ENCODE measurements at regions not wholly inside any gene's neighbourhood (a gene's known extent, or its start where the extent isn't known, plus 50 kb on each side); places are given as distances from the start of the nearest gene placed in this dataset.

DNA sequence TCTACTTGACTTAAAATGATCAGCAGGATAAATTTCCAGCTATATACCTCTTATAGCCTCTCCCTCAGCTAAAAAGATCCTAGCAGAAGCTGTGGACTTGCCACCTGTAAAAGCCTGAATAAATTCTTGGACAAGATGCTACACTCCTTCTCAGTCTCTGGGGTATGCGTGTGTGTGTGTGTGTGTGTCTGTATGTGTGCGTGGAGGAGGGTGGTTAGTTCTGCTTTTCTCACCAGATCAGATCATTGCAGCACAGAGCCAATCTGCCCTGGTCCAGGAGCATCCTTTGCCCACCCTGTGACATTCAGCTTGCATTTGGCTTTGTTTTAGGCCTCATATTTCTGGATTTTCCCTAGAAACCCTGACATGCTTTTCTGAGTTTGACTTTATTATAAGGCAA lies 438.3 kb downstream of the RFC3 start:
- no peak for DNase-seq

DNA sequence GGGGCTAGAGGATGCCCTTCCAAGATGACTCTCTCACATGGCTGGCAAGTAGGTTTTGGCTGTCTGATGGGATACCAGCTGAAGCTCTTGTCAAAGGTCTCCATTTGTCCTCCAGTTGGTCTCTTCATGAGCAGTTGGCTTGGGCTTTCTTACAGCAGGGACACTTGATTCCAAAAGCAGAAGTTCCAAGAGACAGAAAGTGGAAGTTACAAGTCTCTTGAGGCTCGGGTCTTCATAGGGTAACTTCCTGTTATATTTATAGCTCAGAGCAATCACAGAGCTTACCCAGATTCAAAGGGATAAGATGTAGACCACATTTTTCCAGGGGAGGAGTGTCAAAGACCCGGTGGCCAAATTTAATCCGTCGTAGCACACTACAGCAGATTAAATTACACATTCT lies 440.0 kb downstream of the RFC3 start:
- no peak for DNase-seq

DNA sequence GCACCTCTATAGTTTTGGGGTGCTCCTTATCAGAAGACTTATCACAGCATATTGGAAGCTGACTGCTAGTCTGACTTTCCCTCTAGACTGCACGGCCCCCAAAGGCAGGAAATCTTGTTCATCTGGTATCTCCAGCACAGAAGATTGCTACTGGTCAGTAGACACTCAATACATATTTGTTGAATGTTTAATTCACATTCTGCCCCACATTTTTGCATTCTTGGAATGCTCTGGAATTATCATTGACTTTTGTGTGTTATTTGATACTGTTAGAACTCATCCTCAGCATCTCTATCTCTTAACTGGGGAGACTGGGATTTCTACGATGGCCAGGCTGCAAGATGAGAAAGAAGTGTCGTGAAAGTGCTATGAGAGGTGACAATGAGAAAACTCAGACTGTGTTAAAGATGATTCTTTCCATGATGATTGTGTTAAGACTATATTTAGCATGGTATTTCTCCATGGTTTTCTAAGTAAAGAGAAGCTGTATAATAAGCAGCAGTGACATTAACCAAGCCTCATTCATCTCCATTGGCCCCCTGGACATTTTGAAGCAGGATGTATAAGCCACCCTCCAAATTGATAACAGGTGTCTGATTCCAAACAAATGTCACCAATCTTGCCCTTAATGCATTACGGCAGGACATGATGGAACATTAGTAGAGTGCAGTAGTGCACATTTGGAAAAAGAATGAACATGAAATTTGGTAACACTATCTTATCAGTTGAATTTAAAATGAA lies 440.9 kb downstream of the RFC3 start:
- no peak for DNase-seq

DNA sequence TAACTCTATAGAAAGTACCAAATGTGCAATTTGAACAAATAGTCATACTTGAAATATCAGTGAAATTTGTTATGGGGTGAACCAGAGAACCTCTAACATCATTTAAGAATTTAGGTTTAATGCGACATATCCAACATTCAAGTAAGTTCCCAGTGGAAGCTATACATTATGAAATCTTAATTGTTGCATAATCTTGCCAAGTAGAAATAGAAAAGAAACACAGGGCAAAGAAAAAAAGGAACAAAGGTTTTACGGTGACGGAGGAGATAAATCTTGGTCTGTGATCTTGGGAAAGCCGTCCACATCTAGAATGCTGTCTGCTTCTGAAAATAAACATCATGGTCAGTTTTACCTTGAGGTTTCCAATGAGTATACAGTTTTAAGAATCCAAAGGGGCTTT lies 445.7 kb downstream of the RFC3 start:
- DNase-seq: no peak

DNA sequence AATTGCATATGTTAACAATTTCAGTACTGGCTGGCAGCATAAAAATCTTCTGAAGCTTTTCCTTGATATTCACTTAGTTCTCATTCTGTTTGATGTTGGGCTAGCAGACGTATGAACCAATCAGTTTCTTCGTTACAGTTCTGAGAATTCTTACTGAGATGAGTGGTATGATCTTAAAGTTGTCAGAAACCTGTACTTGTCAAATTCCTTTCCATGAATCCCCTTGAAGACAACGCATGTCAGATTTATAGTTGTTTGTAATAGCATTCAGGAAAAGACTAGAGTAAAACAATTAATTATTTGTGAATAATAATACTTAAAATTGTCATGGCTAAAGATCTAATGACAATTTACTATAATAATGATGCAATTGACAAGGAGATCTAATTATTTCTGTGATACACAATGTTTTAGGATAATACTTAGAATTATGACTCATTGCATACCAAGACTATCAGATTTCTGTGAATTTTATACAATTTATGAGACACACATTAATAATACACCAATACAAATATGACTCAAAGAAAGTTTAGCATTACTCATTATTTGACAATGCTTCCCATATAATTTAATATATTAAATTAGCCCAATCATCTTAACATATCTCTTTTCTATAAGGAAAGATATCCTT lies 447.2 kb downstream of the RFC3 start:
- no peak for DNase-seq

DNA sequence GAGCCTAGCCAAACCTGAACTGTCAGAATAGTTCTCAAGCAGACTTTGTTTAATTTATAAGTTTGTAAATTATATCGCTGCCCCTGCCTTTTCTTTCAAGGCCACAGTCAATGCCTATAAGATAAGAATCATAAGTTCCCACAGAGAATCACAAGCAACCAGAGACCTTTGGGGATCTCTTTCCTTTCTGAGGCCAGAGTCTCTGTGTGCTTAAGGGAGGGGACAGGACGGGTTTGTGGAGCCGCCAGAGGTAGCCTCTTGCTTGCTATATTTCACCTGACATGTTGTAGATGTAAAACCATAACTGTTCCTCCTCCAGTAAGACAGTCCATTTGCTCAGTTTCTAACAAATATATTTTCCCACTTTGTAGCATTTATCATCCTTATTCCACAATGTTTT lies 458.8 kb downstream of the RFC3 start:
- no peak for DNase-seq

DNA sequence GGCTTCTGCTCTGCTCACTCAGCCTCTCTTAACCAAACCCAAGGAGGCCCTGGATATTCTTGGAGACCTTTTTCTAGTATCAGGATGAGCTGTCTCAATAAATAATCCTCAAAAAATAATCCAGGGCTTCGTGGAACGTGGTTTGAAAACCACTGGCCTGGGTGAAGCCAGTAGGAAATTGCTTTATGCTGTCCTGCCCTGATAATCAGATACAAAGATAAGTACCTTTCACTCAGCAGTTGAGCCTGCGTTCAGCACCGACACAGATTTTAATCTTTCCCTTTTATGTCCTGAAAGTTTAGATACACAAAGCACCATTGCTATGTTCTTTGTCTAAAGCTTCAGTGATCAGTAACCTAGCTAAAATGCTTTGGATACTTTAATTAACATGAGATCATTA lies 460.0 kb downstream of the RFC3 start:
- DNase-seq: no peak

DNA sequence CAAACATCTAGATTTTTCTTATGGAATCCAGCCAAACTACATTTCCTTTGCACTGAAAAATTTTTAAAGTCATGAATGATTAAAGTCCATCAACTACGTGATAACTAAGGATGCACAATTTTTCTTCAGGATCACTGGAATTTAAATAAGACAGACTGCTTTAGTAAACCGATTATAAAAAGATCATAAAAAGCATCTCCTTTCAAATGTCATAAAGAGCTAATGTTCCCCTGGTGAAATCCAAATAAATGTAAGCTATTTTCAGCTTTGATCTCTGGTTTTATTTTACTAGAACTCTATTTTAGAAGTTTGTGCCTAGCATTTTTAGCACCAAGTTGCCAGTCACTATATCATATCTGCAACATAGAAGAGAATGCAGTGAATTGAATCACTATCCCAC lies 460.8 kb downstream of the RFC3 start:
- DNase-seq: no peak

DNA sequence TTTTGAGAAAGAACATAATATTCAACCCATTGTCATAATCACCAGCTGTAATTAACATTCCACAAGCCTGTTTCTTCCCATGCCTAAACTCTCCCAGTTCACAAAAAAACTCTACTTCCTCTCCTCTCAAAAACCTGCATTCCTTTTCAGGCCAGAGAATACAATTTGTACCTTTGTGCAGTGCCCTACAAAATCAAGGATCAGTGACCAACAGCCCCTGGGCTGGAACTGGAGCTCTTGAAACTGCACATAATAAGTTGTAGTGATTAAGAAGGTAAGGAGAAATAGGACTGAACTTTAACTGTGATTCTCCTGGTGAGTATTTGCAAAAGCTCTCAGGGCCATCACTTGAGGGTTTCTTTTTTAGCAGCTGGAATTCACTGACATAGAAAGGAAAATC lies 472.7 kb downstream of the RFC3 start:
- no peak for DNase-seq

DNA sequence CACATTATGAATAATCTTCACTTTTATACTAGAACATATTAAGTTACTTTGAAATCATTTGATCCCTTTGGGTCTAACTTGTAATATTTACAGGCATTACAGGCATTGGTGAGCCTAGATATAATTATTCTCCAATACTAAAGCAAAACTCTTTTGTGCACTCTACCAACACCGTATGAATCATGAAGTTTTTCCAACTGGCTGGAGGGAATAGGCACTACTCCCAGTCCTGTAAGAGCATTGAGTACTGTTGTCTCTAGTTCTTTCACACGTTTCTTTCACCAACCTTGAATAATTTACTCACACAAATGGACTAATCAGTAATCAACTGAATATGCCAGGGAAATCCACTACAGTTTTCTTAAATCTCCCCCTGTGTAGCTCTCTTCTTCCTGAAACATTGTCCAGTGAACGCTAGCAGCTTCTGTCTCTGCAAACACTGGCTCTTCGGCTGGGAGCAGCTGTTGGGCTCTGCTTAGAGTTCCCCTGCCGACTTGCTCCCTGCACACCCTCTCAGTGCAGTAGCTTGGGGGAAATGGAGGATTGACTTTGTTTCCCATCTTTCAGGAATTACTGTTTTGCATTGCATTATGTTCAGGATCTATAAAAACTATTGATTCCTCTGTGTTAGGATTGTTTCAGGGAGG lies 476.7 kb downstream of the RFC3 start:
- DNase-seq: no peak

DNA sequence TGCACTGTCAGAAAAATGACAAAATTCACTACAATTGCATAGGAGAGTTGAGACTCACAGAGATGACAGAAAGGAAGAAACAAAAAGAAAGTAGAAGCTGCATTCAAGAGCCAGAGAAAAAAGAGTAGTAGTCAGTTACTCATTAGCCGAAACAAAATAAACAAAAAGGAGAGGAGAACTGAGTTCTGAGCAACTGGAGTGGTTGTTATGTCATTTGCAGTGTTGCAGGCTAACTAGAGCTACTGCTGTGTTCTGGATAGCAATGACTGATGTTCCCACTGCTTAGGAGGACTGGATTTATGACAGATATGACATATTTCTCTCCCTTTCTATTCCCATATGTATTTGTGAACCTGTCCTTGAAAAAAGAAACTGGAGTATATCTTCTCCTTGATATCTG lies 482.6 kb downstream of the RFC3 start:
- DNase-seq: no peak

DNA sequence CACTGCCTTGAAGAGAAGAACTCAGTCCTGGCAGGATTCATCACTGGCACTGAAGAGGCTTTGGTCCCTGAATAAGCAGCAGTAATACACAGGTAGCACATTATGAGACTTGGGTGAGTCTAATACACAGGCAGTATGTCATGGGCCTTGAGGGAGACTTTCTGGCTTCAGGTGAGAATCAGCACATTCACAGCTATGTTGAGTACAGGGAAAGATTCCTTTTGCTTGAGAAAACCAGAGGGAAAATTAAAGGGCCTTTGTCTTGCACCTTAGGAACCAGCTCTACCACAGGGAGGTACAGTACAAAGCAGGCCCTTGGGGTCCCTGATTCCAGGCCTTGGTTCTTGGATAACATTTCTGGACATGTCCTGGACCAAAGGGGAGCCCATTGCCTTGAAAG lies 484.6 kb downstream of the RFC3 start:
- no peak for DNase-seq

DNA sequence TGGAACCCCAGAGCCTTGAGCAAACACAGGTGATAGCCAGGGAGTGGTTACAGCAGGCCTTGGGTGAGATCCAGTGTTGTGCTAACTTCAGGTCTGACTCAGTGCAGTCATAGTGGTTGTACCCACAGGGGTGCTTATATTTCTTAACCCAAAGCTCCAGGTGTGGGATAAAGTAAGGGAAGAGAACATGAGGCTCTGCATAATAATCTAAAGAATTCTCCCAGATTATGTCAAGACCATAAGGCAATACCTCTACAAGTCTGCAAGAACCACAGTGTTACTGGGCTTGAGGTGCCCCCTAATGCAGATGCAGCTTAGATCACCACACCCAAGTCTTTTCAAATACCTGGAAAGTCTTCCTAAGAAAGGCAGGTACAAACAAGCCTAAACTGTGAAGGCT lies 485.4 kb downstream of the RFC3 start:
- DNase-seq: no peak

DNA sequence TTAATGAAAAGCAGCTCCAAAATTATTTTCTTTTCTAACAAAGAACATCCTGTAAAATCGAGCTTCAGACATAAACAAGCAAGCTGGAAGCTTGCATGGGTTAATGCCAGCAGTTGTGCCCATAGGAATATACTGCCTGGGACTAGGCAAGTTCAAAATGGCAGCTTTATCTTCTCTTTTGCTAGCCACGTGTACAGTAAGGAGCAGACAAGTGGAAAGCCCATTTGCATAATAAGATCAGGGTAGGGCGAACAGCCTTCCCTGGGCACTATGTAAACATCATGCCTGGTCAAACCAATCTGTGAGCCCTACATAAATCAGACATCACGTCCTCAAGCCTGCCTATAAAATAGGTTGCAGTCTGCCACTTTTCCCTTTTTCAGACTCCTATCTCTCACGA lies 489.7 kb downstream of the RFC3 start:
- peak; percentile 54 for DNase-seq

DNA sequence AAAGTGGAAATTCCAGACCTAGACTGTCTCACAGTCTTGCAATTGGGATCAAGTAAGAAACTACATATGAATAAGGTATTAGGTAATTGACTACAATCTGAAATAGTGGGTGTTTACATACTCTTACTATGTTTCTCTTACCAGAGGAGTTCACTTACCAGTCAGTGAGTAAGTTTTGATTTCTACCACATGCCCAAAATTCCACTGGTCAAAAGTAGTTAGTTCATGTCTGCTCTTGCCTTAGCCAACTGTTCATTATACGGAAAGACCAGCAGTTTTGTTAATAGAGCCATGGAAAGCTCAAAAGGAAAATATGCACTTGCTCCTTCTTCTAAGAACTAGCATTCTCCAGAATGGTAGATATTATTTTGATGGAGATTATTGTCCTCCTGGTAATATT lies 490.8 kb downstream of the RFC3 start:
- no peak for DNase-seq

DNA sequence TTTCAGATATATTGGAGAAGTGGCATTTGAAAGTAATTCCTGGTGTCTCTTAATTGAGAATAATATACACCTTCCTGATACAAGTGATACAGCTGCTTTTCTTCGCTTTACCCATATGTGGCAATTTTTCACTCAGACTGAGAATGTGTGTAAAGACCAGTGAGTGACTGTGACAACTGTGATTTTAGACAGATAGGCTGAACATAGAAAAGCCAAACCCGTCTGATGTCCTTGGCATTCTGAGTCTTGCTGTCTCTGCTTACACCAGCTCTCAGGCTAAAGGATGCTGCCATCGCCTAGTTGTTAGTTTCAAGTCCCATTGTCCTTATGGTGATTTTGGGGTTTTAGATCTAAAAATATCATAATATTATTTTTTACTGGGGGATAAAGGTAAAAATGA lies 492.6 kb downstream of the RFC3 start:
- no peak for DNase-seq

DNA sequence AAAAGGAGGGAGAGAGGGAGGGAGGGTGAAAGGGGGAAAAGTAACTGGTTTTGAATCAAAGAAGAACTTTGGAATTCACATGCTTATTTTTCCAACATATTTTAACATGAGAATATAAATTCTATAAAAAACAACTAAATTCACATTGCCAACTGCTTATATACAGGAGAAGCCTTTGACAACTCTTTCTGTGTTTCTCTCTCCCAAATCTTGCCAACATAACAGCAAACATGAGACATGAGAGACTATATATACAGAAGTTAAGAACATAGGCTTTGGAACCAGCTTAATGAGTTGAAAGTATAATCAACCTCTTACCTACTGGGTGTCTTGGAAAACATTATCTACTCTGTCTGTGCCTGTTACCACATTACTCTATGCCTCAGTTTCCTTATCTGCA lies 493.3 kb downstream of the RFC3 start:
- DNase-seq: no peak

DNA sequence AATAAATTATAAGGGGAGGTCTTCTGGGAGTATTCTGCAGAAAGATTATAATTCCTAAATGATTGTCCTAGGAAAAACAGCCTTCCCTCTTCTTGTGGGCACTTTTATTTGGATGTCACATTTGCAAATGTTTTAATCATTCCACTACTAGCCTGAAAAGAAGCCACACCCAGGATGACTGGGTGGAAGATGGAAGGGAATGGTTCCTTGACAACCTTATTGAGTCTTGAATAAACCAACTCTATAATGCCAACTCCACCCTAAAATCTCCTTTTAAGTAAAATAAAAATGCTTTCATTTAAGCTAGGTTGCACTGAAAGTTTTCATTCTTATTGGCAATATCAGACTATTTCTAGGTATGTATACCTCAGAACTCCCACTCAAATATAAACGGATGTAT lies 494.6 kb downstream of the RFC3 start:
- DNase-seq: no peak

DNA sequence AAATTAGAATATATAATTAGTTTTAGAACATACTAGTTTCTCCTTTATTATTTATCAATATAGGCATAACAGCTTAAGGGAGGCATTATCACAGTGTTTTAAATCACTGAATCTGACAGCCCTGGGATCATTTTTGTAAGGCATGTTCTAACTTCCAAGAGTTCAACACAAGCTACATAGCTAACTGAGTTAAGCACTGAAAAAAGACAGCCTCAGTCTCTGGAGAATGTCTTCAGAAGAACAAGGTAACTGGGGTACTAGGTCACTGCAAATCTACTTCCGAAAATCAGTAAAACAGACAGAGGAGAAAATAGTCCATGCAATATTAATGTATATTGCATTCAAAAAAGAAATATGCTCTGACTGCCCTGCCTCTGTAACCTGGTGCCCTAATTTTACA lies 502.1 kb downstream of the RFC3 start:
- no peak for DNase-seq

DNA sequence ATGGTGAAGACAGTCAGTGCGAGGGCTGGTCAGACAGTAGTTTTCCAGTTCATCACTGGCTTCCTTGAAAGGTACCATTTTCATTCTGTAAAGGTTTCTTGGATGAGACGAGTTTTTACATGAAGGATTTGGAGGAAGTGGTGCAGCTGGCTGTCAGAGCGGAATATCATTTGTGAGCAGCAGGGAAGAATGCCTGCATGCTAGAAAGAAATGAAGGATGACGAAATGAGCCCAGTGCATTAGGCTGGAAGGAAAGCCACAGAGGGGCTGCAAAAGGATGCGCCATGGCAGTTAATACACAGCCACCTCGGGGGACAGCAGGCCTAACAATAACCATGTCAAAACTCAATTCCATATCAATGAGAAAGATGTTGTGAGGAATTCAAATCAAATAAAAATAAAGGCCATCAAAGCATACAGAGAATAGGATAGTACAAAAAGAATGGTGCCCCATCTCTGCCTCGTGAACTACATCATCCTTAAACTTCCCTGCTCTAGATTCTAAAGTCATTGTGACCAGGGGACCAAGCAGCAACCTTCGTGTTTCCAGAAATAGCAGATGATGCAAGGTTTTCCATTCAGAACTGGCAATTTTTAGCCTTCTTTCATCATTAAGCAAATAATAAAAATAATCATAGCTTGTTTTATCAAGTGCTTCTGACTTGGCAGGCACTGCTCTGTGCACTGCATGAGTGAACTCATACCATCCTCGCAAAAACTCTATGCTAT lies 504.2 kb downstream of the RFC3 start:
- DNase-seq: no peak

DNA sequence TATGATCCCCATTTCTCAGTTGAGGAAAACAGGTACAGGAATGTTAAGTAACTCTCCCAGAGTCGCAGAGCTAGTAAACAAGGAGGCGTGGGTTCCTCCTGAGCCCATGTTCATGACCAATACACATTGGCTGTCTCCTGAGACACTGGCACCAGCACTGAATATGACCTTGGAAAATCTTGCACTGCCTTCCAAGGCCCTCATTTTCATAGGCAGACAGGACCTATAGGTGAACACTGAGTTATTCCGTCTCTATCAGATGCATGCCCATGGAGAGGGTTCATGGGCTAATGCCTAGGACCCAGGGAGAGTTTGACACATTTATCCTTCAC lies 504.8 kb downstream of the RFC3 start:
- DNase-seq: no peak

DNA sequence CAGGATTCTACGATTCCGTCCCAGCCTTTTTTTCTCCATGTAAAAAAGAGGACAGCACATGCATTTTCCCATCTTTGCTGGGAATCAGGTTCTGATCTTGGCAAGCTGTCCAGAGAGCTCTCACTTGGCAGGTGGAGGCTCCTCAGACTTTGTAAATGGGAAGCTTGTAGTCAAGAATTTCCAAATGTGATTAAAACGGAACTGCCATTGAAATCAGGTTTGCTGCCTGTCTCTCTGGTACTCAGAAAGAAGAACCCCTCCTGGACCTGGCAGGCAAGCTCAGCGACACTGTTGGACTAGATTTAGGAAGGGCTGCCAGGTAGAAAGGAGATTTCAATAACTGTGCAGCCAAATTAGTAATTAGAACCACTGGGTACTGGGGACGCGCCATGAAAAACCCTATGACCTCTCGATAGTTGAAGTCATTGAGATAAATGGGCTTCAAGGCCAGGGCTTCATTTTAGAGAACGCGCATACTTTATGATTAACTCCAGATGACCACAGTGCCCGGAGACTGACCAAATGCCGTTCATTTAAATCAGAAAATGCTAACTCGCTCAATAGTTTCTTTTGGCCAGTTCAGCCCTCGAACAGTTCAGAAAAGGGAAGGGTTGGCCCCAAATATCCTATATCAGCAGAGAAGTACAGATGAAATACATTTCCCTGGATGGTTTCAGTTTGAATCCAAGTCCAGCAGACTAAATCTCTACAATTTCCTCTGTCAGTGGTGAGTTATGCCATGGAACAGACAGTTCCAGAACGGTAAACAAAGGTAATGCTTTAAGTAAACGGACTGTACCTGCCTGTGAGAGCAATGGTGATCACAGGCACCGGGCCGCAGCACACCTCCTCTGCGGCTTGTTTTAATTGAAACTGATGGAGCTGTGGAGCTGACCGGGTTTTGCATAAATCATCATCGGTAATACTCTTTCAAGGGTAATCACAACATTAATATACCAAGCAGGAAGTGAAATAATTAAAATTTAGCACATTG lies 517.4 kb downstream of the RFC3 start:
- DNase-seq: peak; percentile 70

DNA sequence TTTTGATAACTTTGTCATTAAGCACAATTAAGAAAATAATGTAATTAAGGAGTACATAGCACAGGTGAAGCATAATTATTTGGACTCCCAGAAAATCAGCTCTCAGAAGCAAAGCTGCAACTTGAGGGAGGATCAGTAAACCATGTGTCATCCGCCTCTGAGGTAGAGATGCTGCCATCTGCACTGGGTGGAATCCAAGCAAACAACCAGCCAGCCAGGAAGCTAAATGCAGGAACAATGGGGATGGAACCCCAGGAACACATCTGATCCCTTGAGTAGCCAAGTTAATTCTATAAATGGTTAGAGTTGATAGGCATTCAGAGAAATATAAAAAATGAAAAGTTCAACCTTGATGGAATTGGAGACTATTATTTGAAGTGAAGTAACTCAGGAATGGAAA lies 520.2 kb downstream of the RFC3 start:
- DNase-seq: no peak

All from NCI-H526 treated with DMSO at 0.1 percent for 48 hours (cell line).